22Rv1 (cell line): ENCODE measurements at regions not wholly inside any gene's neighbourhood (a gene's known extent, or its start where the extent isn't known, plus 50 kb on each side); places are given as distances from the start of the nearest gene placed in this dataset.

Experiments
- ZFX ChIP-seq: fragments of 450-650 bp; IDR thresholded peaks from 2 replicates; pipeline ENCODE4 v1.6.1; 2017; ENCODE audit warnings: antibody characterized with exemption, borderline replicate concordance
- TF ChIP-seq, protein P1 (sequence below): fragments of 450-650 bp; IDR thresholded peaks from 2 replicates; pipeline ENCODE4 v1.5.1; 2017; ENCODE audit warnings: mild to moderate bottlenecking

DNA sequence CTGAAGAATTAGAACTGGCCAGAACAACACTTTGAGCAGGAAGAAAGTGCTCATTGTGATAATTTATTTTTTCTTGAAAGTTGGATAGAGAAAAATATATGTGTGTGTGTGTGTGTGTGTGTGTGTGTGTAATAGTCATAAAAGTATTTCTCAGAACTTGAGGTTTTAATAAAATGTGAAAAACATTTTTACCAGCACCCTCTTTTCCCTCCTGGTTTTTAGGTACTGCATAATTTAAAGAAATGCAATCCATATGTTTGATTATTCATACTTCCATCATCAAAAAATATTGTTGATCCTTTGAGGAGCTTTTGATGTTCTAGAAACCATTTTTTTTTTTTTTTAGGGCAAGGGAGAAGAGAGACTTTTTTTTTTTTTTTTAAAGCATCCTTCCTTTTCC is 66.8 kb upstream of the JUN start:
- TF ChIP-seq, protein P1, sequence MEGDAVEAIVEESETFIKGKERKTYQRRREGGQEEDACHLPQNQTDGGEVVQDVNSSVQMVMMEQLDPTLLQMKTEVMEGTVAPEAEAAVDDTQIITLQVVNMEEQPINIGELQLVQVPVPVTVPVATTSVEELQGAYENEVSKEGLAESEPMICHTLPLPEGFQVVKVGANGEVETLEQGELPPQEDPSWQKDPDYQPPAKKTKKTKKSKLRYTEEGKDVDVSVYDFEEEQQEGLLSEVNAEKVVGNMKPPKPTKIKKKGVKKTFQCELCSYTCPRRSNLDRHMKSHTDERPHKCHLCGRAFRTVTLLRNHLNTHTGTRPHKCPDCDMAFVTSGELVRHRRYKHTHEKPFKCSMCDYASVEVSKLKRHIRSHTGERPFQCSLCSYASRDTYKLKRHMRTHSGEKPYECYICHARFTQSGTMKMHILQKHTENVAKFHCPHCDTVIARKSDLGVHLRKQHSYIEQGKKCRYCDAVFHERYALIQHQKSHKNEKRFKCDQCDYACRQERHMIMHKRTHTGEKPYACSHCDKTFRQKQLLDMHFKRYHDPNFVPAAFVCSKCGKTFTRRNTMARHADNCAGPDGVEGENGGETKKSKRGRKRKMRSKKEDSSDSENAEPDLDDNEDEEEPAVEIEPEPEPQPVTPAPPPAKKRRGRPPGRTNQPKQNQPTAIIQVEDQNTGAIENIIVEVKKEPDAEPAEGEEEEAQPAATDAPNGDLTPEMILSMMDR = no peak
- no peak for TF ChIP-seq ZFX
